IPS-11a (cell line): ENCODE measurements at regions not wholly inside any gene's neighbourhood (a gene's known extent, or its start where the extent isn't known, plus 50 kb on each side); places are given as distances from the start of the nearest gene placed in this dataset.
"Not testable (repeated sequence)": the region's sequence is repeated elsewhere in the genome, so short reads cannot be mapped to it uniquely, and the experiment has no call there.

Experiments used
- H3K4me3 ChIP-seq: one replicate; pipeline ENCODE4 v1.5.1; 2013; ENCODE audit warnings: low read depth, low read length, control low read depth

DNA sequence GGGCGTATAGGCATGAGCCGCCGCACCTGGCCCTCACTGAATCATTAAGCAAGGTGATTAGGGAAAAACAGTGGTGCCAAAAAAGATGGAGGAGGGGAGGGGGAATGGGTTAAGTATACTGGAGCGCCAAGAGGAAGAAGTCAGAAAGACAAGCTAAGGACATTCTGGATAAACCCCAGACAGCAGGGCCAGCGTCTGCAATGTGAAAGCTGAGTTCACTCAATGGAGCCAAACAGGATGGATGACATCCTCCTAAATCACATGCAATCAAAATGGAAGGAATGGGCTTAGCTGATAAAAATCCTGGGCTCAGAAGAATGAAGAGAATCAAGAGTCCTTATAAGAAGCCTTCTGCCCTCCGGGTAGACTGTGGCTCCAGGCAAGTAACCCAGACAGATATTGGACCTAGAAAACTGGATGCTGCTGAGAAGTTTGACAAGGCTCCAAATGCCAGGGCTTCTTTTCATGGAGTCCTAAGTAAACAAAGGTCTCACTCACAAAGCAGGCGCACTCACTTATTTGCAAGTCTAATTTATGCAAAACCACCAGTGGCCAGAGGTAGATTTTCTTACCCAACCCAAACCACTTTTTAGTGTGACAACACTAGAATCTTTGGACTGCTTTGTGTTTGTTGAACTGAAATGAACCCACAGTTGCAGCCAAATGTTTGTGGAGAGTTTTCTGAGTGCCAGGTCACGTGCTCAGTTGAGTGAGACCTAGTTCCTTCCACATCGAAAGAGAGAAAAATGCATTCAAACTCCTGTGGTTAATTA lies 519.1 kb upstream of the AUTS2 start:
- H3K4me3 ChIP-seq: no peak overlapping the region

GRCh38 chr7:69087281-69087680 lies 511.0 kb upstream of the AUTS2 start:
- H3K4me3 ChIP-seq: not testable (repeated sequence)

DNA sequence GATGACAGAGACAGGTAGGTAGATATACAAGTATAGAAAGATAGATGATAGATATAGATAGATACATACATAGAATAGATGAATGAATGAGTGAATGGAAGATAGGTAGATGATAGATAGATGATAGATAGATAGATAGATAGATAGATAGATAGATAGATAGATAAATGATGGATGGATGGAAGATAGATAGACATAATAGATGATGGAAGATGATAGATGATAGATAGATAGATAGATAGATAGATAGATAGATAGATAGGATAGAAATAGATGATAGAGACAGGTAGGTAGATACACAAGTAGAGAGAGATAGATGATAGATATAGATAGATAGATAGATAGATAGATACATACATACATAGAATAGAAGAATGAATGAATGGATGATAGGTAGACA lies 510.1 kb upstream of the AUTS2 start:
- H3K4me3 ChIP-seq: no peak overlapping the region

DNA sequence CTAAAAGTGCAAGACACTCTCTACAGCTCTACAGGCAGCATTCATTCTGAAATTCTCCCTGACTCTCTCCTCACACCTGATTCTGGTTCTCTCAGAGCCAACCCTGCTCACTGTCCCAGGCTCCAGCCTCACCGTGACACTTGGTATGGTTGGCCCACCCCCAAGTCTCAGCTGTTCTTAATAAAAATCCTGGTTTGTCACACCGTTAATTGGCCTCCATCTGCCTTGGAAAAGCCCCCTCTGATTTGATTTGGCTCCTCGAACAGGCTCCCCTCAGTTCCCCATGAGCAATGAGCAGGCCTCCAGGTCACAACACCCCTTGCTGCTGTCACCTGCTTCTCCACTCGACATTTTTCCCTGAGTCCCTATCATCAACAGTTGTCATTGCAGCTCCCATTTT lies 507.3 kb upstream of the AUTS2 start:
- no peak overlapping the region for H3K4me3 ChIP-seq

- no peak overlapping the region for H3K4me3 ChIP-seq
These were observed 506.8 kb upstream of the AUTS2 start for GRCh38 chr7:69091521-69091920.

DNA sequence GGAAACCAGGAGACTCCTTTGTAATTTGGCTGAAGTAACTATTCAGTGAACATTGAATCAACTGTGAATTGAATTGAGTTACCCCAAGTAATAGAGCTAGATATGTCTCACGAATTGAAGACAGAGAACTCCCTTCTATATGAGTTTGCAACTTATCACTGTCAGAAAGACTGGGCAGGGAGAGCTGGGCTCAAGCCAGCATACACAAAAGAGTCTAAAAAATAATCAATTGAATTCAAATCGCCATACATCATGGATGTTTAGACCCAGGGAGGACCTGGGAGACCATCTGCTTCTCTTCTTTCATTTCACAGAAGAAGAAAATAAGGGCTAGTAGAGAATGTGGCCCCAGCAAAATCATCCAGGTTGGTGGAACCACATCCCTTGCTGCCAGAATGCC lies 503.1 kb upstream of the AUTS2 start:
- no peak overlapping the region for H3K4me3 ChIP-seq

DNA sequence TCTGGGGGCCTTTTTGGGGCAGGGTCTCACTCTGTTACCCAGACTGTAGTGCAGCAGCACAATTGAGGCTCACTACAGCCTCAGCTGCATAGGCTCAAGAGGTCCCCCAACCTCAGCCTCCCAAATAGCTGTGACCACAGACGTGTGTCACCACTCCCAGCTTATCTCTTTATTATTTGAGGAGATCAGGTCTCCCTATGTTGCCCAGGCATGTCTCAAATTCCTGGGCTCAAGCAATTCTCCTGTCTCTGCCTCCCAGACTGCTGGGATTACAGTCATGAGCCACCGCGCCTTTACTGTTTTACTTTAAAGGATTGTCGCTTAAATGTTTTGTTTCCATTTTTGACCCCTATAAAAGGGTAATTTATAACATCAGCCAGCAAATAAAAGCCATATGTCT lies 502.6 kb upstream of the AUTS2 start:
- H3K4me3 ChIP-seq: no peak overlapping the region

GRCh38 chr7:69104023-69104422 lies 494.3 kb upstream of the AUTS2 start:
- no peak overlapping the region for H3K4me3 ChIP-seq

- no peak overlapping the region for H3K4me3 ChIP-seq
These were observed 493.2 kb upstream of the AUTS2 start for GRCh38 chr7:69105092-69105491.

GRCh38 chr7:69105981-69106380 lies 492.3 kb upstream of the AUTS2 start:
- H3K4me3 ChIP-seq: no peak overlapping the region

DNA sequence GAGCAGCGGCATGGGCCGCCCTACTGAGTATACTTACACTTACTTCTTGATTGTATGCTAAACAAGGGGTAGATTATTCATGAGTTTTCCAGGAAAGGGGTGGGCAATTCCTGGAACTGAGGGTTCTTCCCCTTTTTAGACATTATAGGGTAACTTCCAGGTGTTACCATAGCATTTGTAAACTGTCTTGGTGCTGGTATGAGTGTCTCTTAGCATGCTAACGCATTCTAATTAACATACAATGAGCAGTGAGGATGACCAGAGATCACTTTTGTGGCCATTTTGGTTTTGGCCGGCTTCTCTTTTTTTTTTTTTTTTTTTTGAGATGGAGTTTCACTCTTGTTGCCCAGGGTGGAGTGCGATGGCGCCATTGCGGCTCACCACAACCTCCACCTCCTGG lies 491.8 kb upstream of the AUTS2 start:
- not testable (repeated sequence) for H3K4me3 ChIP-seq

- H3K4me3 ChIP-seq: not testable (repeated sequence)
These were observed 491.3 kb upstream of the AUTS2 start for GRCh38 chr7:69106946-69107345.

- no peak overlapping the region for H3K4me3 ChIP-seq
These were observed 490.2 kb upstream of the AUTS2 start for GRCh38 chr7:69108097-69108496.

DNA sequence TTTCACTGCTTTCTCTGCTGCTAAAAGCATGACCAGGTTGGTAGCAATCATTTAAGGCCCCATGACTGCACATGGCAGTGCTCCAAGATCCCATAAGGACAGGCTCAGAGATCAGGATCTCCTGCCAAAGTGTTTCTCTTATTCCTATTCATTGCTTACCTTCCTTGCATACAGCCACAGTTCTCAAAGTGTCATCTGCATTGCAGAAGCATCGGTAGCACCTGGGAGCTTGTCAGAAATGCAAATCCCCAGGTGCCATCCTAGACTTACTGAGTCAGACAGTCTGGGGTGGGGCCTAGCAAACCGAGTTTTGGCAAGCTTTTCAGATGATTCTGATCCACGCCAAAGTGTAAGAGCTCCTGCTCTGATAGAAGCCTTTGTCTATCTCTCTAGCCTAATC lies 489.0 kb upstream of the AUTS2 start:
- H3K4me3 ChIP-seq: no peak overlapping the region

GRCh38 chr7:69109879-69110278 lies 488.4 kb upstream of the AUTS2 start:
- no peak overlapping the region for H3K4me3 ChIP-seq

DNA sequence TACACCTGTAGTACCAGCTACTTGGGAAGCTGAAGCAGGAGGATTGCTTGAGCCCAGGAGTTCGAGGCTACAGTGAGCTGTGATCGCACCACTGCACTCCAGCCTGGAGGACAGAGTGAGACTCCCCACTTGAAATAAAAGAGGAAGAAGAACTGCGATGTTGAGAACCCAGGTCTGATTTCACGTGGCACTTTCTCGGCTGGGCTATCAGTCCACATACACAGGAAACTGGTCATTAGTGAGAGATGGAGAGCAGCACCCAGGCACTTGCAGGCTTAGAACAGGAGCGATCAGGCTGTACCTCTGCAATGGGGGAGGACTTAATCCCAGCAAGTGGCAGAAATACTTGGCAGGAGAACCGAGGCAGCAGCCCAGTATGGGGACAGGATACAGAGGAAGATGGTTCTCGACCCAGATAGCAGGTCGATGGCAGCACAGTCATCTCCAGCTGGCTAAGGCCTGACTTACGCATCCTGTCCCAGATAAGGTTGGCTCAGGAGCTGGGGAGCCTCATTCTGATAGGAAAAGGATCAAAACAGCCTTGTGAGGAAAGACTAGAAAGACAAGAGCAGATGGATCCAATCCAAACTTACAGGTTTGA lies 487.7 kb upstream of the AUTS2 start:
- no peak overlapping the region for H3K4me3 ChIP-seq

DNA sequence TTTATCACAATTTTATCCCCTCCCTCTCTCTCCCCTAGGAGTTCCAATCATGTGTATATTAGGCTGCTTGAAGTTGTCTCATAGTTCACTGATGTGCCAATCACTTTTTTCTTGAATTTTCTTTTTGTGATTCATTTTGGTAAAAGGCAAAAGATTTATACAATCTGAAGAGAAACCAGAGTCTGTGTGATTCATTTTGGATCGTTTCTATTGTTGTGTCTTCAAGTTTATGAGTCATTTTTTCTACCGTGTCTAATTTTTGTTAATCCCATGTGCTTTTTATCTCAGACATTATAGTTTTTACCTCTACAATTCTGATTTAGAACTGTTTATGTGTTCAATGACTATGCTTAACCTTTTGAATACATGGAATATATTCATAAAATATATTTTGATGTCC lies 483.9 kb upstream of the AUTS2 start:
- H3K4me3 ChIP-seq: no peak overlapping the region

DNA sequence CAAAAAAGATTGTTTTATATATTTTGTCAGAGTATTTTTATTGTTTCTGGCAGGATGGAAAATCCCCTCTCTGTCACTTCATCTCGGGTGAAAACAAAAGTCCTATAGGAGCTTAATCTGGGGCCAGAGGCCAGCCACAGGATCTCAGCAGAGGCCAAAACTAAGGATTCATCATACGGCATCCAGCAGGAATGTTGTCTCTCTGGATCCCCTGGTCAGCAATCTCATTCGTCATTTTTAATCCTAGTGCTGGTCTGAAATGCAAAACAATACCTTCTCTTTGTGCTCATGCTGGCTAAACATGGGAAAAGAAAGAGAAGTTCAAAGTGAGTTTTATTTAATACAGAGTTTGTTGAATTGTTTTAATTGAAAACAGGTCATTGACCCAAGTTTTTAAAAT lies 482.5 kb upstream of the AUTS2 start:
- H3K4me3 ChIP-seq: no peak overlapping the region

DNA sequence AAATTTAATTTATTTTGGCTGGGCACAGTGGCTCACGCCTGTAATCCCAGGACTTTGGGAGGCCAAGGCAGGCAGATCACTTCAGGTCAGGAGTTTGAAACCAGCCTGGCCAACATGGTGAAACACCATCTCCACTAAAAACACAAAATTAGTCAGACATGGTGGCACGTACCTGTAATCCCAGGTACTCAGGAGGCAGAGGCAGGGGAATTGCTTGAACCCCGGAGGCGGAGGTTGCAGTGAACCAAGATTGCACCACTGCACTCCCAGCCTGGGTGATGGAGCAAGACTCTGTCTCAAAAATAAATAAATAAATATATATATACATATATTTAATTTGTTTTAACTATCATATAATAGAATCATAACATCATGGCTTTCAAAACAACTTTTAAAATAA lies 482.1 kb upstream of the AUTS2 start:
- H3K4me3 ChIP-seq: not testable (repeated sequence)

DNA sequence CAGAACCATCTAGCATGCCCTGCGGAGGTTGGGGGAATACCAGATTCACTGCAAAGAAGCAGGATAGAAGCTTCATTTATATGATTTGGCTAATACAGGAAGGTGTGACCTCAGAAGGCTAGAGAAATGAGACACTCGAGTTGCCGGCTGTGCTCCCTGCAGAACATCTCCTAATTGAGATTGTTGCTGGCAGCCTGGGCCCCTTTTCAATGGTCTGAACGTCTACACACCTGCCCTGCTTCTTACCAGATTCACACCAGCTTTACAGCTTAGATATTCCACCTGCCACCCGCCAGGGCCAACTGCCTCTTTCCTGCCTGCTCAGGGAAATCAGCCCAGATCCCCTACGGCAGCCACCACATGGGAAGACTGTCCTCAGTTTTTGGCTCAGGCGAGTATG lies 475.3 kb upstream of the AUTS2 start:
- no peak overlapping the region for H3K4me3 ChIP-seq

DNA sequence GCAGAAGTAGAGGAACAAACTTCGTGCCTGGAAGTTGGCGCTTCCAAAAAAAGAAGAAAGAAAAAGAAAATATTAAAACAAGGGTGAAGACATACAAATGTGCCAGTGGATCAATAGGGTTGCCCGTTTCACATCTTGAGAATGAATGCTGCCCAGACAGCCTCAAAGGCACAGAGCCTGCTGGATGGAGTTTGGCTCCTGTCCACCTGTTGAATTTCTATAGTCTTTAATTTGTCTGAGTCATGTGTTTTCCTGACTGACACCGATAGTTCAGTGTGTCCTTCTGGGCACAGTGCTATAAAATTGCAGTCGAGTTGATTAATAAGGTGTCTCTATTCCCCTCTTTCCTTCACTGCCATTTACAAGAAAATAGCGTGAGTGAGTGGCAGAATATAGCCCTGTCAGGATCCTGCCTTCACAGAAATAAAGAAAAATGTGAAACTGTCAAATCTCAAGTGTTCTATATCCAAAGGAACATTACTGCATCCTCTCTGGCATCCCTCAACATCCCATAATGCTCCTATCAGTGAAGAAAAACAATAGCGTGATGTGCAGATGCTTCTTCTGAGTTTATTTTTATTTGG lies 471.3 kb upstream of the AUTS2 start:
- H3K4me3 ChIP-seq: no peak overlapping the region

DNA sequence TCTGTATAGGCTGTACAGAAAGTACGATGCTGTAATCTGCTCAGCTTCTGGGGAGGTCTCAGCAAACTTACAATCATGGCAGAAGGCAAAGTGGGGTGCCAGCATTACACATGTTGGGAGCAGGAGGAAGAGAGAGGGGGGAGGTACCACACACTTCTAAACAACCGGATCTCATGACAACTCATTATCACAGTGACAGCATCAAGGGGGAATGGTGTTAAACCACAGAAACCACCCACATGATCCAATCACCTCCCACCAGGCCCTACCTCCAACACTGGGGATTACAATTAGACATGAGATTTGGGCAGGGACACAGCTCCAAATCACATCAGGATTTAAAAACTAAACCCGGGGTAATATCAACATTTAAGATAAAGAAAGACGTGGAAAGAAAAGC lies 468.8 kb upstream of the AUTS2 start:
- H3K4me3 ChIP-seq: no peak overlapping the region

- H3K4me3 ChIP-seq: no peak overlapping the region
These were observed 468.3 kb upstream of the AUTS2 start for GRCh38 chr7:69129951-69130350.
